ENCODE measurements at regions not wholly inside any gene's neighbourhood (a gene's known extent, or its start where the extent isn't known, plus 50 kb on each side); places are given as distances from the start of the nearest gene placed in this dataset.

DNA sequence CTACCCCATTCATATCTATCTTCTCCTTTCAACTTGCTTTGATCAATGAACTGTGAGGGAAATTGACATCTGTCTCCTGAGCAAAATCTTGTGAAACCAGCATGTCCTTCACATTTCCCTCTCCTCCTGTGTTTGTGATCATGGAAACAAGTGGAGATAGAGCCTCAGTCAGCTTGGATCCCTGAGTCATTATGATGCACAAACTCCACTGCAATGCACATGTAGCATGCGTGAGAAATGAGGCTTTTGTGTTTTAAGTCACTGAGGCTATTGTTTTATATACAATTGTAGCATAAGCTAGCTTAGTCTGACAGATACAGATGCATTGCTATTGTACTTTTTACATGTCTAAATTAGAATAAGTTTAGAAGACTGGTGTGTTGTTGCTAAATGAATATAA lies 85.2 kb upstream of the HNMT start:
- DNase-seq (ENCODE audit: low spot score) = no peak
- TF ChIP-seq, protein P1, sequence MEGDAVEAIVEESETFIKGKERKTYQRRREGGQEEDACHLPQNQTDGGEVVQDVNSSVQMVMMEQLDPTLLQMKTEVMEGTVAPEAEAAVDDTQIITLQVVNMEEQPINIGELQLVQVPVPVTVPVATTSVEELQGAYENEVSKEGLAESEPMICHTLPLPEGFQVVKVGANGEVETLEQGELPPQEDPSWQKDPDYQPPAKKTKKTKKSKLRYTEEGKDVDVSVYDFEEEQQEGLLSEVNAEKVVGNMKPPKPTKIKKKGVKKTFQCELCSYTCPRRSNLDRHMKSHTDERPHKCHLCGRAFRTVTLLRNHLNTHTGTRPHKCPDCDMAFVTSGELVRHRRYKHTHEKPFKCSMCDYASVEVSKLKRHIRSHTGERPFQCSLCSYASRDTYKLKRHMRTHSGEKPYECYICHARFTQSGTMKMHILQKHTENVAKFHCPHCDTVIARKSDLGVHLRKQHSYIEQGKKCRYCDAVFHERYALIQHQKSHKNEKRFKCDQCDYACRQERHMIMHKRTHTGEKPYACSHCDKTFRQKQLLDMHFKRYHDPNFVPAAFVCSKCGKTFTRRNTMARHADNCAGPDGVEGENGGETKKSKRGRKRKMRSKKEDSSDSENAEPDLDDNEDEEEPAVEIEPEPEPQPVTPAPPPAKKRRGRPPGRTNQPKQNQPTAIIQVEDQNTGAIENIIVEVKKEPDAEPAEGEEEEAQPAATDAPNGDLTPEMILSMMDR (conservative IDR thresholded peaks at IDR 0.05; ENCODE audit: low read depth) = no peak
- ChIA-PET CTCF (no interaction called here), POLR2A (ENCODE audit: low non-redundant PET) (no interaction called here)
- no peak overlapping the region for H3K27ac ChIP-seq

DNA sequence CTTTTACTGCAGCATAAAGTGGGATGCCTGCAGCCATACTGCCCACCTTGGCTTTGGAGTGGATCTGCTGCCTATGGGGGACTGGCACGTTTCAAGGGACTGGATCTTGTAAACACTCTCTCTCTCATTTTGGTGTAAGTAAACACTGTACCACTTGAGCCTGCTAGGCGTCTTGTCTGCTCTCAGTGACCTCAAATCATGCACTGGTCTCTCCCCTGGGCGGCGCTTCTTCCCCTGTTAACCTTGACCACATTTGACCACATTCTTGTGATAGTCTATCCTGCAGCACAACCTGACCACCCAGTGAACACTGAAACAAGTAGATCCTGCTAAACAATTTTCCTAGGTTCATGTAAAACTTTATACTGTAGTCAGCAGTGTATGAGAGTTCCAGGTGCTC lies 82.6 kb upstream of the HNMT start:
- TF ChIP-seq, protein P1 (conservative IDR thresholded peaks at IDR 0.05; ENCODE audit: low read depth) = no peak
- POLR2A ChIA-PET (ENCODE audit: low non-redundant PET) = no interaction called here
- CTCF ChIA-PET = no interaction called here
- H3K27ac ChIP-seq = no peak overlapping the region
- DNase-seq (ENCODE audit: low spot score) = no peak

DNA sequence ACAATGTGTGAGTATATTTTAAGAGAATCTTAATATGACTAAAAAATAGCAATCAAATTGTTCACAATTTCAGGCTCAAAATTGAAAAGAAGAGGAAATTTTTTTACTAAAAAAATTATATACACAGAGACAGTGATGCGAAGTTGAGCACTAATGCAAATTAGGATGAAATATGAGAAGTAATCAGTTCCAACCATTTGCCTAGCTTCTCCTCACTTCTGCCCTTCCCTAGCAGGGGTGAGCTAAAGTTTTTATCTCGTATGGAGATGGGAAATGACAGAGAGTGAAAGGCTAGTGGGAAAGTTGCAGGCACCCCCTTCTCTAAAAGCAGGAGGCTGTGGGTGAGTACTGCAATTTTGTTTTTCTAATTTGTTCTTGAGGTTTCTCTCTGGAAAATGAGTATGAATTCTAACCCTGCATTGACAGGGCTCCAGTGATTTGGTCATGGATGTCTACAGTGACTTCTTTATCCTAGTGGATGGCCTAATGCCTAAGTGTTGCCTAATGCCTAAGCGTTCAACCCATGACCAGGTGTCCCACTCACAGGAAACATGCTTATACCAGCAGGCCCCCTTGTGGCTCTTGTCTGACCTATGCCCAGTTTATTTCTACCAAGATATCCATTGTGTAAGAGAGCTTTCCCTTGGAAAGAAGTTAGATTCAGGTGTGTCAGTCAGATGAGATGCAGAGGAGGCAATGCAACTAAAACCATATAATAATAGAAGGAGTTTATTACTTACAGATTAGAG lies 78.0 kb upstream of the HNMT start:
- ChIA-PET CTCF (interaction anchor here (0.6 to 1.2 kb wide), 5 partner anchors 13 to 941 kb away, joined by 3 to 4 read pairs (median 3); no protein-coding TSS in a partner anchor), POLR2A (ENCODE audit: low non-redundant PET) (no interaction called here)
- peak; percentile 8 for DNase-seq (ENCODE audit: low spot score)
- no peak overlapping the region for H3K27ac ChIP-seq
- TF ChIP-seq, protein P1 (conservative IDR thresholded peaks at IDR 0.05; ENCODE audit: low read depth) = no peak

DNA sequence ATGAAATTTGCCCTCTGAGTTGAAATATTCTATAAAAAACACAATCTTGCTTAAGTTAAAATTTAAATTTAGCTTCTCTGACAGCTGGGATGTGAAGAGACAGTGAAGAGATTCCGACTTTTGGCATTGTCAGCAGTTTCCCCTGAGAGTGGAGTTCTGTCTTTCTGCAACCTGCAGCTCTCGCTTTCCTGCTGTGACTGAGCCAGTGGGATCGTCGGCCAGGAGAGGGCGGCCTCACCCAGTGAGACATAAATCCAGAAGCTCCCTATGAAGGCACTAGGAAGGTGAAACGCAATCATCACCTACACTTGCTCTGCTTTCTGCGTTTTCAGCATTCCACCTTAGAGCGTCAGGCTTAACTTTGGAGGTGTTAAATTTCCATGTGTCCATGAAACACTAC lies 75.4 kb upstream of the HNMT start:
- TF ChIP-seq, protein P1 (conservative IDR thresholded peaks at IDR 0.05; ENCODE audit: low read depth) = 0 out of 2 replicates have a peak, but pooled peaks have one; percentile 17
- peak; percentile 17 for DNase-seq (ENCODE audit: low spot score)
- H3K27ac ChIP-seq = no peak overlapping the region
- ChIA-PET CTCF (interaction anchor here (0.6 to 1.3 kb wide), 5 partner anchors 23 to 1046 kb away, joined by 3 to 8 read pairs (median 3); no protein-coding TSS in a partner anchor), POLR2A (ENCODE audit: low non-redundant PET) (no interaction called here)

DNA sequence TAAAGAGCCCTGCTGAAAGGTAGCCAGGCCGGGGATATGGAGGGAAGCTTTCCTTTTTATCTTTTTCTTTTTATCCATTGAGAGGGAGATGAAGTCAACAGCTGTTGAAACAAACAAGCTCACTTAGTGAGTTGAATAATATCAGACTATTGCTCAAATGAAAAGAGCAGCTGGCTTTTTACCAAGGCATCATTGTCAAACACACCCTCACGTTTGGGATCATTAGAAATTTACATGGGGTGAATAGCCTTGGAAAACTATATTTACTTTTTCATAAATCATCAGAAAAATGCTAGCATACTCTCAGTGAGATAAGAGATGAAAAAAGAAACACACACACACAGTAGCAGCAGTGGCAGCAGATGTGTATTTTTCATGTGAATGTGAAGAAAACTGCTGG lies 71.5 kb upstream of the HNMT start:
- no peak for DNase-seq (ENCODE audit: low spot score)
- TF ChIP-seq, protein P1 (conservative IDR thresholded peaks at IDR 0.05; ENCODE audit: low read depth) = no peak
- no peak overlapping the region for H3K27ac ChIP-seq
- ChIA-PET CTCF (no interaction called here), POLR2A (ENCODE audit: low non-redundant PET) (no interaction called here)

DNA sequence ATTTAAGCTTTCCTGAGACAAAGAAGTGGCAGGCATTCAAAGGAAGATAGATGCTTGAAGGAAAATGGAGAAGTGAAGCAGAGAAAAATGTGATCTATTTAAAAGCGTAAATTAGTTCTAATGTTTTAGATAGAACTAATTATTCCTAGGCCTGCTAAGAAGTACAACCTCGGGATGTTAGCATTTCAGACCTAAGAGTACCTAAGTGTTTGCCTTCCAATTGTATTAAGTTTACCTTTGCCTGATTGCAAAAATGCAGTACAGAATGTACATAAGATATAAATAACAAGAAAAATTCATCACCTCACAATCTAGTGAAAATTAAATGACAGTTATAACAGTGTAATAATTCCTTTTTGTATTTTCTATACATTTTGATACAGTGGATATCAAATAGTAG lies 71.1 kb upstream of the HNMT start:
- no peak overlapping the region for H3K27ac ChIP-seq
- TF ChIP-seq, protein P1 (conservative IDR thresholded peaks at IDR 0.05; ENCODE audit: low read depth) = no peak
- ChIA-PET POLR2A (ENCODE audit: low non-redundant PET) (no interaction called here), CTCF (no interaction called here)
- DNase-seq (ENCODE audit: low spot score) = no peak
